ENCODE measurements at regions not wholly inside any gene's neighbourhood (a gene's known extent, or its start where the extent isn't known, plus 50 kb on each side); places are given as distances from the start of the nearest gene placed in this dataset.

GRCh38 chr11:121790430-121790829 lies 325.6 kb downstream of the BLID start:
- DNase-seq = no peak
- intact Hi-C loops (cut with DNase I) = no loop called here
- TF ChIP-seq POLR2A (IDR thresholded peaks at IDR 0.05) (no peak), CTCF (IDR thresholded peaks at IDR 0.05) (no peak)
- H3K4me3 ChIP-seq (replicated peaks in 1 of 3) = no peak overlapping the region
- H3K27me3 ChIP-seq = no peaks in the 10 kb centered on the region
- H3K9me3 ChIP-seq = no peaks in the 10 kb centered on the region
- no peaks in the 10 kb centered on the region for H3K4me1 ChIP-seq
- WGBS, 2 donors = 91 to 95% methylated on average over 2 of the region's 2 CpGs
- no peaks in the 10 kb centered on the region for H3K36me3 ChIP-seq
- H3K27ac ChIP-seq = no peak overlapping the region

- no peak for DNase-seq
- H3K27me3 ChIP-seq = no peaks in the 10 kb centered on the region
- H3K36me3 ChIP-seq = no peaks in the 10 kb centered on the region
- no peaks in the 10 kb centered on the region for H3K9me3 ChIP-seq
- no peaks in the 10 kb centered on the region for H3K4me1 ChIP-seq
- no peak for TF ChIP-seq POLR2A (IDR thresholded peaks at IDR 0.05)
- TF ChIP-seq CTCF (IDR thresholded peaks at IDR 0.05) = no peak
- intact Hi-C loops (cut with DNase I) = no loop called here
- no peak overlapping the region for H3K27ac ChIP-seq
- H3K4me3 ChIP-seq (replicated peaks in 1 of 3) = no peak overlapping the region
- WGBS, 2 donors = 67 to 87% methylated on average over 2 of the region's 2 CpGs
Observed at GRCh38 chr11:121780971-121781370, 328.2 kb upstream of the SORL1-AS1 start.

- H3K9me3 ChIP-seq = no peaks in the 10 kb centered on the region
- TF ChIP-seq CTCF (IDR thresholded peaks at IDR 0.05) (no peak), POLR2A (IDR thresholded peaks at IDR 0.05) (no peak)
- H3K36me3 ChIP-seq = no peaks in the 10 kb centered on the region
- no peaks in the 10 kb centered on the region for H3K4me1 ChIP-seq
- no peaks in the 10 kb centered on the region for H3K27me3 ChIP-seq
- no peak overlapping the region for H3K27ac ChIP-seq
- no peak overlapping the region for H3K4me3 ChIP-seq (replicated peaks in 1 of 3)
- intact Hi-C loops (cut with DNase I) = no loop called here
- no peak for DNase-seq
- WGBS, 2 donors = 79 to 85% methylated on average over 3 of the region's 3 CpGs
Observed at GRCh38 chr11:121777056-121777455, 324.3 kb upstream of the SORL1-AS1 start.

GRCh38 chr11:121775276-121775675 lies 322.5 kb upstream of the SORL1-AS1 start:
- 66% methylated on average over 5 of the region's 5 CpGs for WGBS, 2 donors
- Histone ChIP-seq H3K36me3 (no peaks in the 10 kb centered on the region), H3K27me3 (no peaks in the 10 kb centered on the region), H3K4me3 (replicated peaks in 1 of 3) (no peak overlapping the region), H3K9me3 (no peaks in the 10 kb centered on the region), H3K4me1 (no peaks in the 10 kb centered on the region), H3K27ac (no peak overlapping the region)
- no peak for TF ChIP-seq CTCF (IDR thresholded peaks at IDR 0.05)
- no peak for TF ChIP-seq POLR2A (IDR thresholded peaks at IDR 0.05)
- no peak for DNase-seq
- intact Hi-C loops (cut with DNase I) = no loop called here

- intact Hi-C loops (cut with DNase I) = no loop called here
- H3K27me3 ChIP-seq = no peaks in the 10 kb centered on the region
- no peak overlapping the region for H3K4me3 ChIP-seq (replicated peaks in 1 of 3)
- no peaks in the 10 kb centered on the region for H3K36me3 ChIP-seq
- WGBS, 2 donors = 90 to 97% methylated on average over 2 of the region's 2 CpGs
- H3K27ac ChIP-seq = no peak overlapping the region
- no peak for TF ChIP-seq POLR2A (IDR thresholded peaks at IDR 0.05)
- no peak for TF ChIP-seq CTCF (IDR thresholded peaks at IDR 0.05)
- no peak for DNase-seq
- no peaks in the 10 kb centered on the region for H3K4me1 ChIP-seq
- no peaks in the 10 kb centered on the region for H3K9me3 ChIP-seq
Observed at GRCh38 chr11:121773076-121773475, 320.3 kb upstream of the SORL1-AS1 start.

Data from thyroid gland (tissue), 4 donors.